ENCODE measurements at regions not wholly inside any gene's neighbourhood (a gene's known extent, or its start where the extent isn't known, plus 50 kb on each side); places are given as distances from the start of the nearest gene placed in this dataset.

- TF ChIP-seq KLF16 (tag by site-specific recombination; IDR thresholded peaks at IDR 0.05) (no peak), YY2 (tag by site-specific recombination; IDR thresholded peaks at IDR 0.05) (no peak), ZNF248 (tag by site-specific recombination; IDR thresholded peaks at IDR 0.05) (no peak), ZNF561 (tag by site-specific recombination; IDR thresholded peaks at IDR 0.05; ENCODE audit: borderline replicate concordance) (no peak), ZNF629 (tag by site-specific recombination; IDR thresholded peaks at IDR 0.05) (no peak), ZNF776 (tag by site-specific recombination; IDR thresholded peaks at IDR 0.05; ENCODE audit: borderline replicate concordance) (no peak), ZNF423 (tag by site-specific recombination; IDR thresholded peaks at IDR 0.05) (no peak), ZBTB7A (tag by site-specific recombination; IDR thresholded peaks at IDR 0.05; ENCODE audit: low read depth) (no peak), YY1 (tag by site-specific recombination; IDR thresholded peaks at IDR 0.05) (no peak), ZNF155 (tag by site-specific recombination; IDR thresholded peaks at IDR 0.05) (no peak), ZNF2 (tag by site-specific recombination; IDR thresholded peaks at IDR 0.05) (no peak)
- TF ChIP-seq, protein P1, sequence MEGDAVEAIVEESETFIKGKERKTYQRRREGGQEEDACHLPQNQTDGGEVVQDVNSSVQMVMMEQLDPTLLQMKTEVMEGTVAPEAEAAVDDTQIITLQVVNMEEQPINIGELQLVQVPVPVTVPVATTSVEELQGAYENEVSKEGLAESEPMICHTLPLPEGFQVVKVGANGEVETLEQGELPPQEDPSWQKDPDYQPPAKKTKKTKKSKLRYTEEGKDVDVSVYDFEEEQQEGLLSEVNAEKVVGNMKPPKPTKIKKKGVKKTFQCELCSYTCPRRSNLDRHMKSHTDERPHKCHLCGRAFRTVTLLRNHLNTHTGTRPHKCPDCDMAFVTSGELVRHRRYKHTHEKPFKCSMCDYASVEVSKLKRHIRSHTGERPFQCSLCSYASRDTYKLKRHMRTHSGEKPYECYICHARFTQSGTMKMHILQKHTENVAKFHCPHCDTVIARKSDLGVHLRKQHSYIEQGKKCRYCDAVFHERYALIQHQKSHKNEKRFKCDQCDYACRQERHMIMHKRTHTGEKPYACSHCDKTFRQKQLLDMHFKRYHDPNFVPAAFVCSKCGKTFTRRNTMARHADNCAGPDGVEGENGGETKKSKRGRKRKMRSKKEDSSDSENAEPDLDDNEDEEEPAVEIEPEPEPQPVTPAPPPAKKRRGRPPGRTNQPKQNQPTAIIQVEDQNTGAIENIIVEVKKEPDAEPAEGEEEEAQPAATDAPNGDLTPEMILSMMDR (tag by site-specific recombination; IDR thresholded peaks at IDR 0.05): no peak
- TF ChIP-seq, protein P2, sequence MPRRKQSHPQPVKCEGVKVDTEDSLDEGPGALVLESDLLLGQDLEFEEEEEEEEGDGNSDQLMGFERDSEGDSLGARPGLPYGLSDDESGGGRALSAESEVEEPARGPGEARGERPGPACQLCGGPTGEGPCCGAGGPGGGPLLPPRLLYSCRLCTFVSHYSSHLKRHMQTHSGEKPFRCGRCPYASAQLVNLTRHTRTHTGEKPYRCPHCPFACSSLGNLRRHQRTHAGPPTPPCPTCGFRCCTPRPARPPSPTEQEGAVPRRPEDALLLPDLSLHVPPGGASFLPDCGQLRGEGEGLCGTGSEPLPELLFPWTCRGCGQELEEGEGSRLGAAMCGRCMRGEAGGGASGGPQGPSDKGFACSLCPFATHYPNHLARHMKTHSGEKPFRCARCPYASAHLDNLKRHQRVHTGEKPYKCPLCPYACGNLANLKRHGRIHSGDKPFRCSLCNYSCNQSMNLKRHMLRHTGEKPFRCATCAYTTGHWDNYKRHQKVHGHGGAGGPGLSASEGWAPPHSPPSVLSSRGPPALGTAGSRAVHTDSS (tag by site-specific recombination; IDR thresholded peaks at IDR 0.05): no peak
Measured at GRCh38 chr7:68720697-68721096, 877.6 kb upstream of the AUTS2 start.

Data from HEK293 (cell line).